ENCODE measurements at regions not wholly inside any gene's neighbourhood (a gene's known extent, or its start where the extent isn't known, plus 50 kb on each side); places are given as distances from the start of the nearest gene placed in this dataset.
"Not testable (repeated sequence)": the region's sequence is repeated elsewhere in the genome, so short reads cannot be mapped to it uniquely, and the experiment has no call there.

DNA sequence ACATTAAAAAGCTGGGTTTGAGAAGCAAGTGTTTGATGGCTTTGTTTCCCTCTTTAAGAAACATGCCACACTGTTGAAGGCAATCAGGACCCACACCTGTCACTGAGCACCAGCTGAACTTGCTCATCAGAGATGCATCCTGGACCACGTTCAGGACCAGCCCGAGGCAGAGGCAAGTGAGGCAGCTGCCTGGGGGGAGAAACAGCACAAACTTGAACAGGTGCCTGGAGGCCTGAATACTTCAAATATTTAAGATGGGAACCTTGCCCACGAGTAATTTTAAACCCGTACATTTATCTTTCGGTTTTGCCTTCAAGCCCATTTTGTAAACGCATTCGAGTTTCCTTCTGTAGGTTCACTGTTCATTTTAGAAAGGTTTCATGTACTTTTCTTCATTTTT, 421.3 kb downstream of the NYAP2 start:
- CTCF ChIA-PET, result no interaction called here
- Mint-ChIP-seq H3K36me3 (ENCODE audit: insufficient read depth, unreplicated experiment) (no peaks in the 10 kb centered on the region), H3K9me3 (ENCODE audit: unreplicated experiment) (no peaks in the 10 kb centered on the region), H3K27me3 (ENCODE audit: insufficient read depth, unreplicated experiment) (no peaks in the 10 kb centered on the region), H3K4me3 (ENCODE audit: unreplicated experiment) (no peak overlapping the region), H3K27ac (ENCODE audit: low read depth, unreplicated experiment) (no peak overlapping the region), H3K4me1 (ENCODE audit: insufficient read depth, unreplicated experiment) (no peaks in the 10 kb centered on the region)
- TF ChIP-seq, protein P1, sequence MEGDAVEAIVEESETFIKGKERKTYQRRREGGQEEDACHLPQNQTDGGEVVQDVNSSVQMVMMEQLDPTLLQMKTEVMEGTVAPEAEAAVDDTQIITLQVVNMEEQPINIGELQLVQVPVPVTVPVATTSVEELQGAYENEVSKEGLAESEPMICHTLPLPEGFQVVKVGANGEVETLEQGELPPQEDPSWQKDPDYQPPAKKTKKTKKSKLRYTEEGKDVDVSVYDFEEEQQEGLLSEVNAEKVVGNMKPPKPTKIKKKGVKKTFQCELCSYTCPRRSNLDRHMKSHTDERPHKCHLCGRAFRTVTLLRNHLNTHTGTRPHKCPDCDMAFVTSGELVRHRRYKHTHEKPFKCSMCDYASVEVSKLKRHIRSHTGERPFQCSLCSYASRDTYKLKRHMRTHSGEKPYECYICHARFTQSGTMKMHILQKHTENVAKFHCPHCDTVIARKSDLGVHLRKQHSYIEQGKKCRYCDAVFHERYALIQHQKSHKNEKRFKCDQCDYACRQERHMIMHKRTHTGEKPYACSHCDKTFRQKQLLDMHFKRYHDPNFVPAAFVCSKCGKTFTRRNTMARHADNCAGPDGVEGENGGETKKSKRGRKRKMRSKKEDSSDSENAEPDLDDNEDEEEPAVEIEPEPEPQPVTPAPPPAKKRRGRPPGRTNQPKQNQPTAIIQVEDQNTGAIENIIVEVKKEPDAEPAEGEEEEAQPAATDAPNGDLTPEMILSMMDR (IDR thresholded peaks at IDR 0.05; ENCODE audit: unreplicated experiment), result no peak
- intact Hi-C loops (cut with micrococcal nuclease), result no loop called here
- POLR2A ChIA-PET, result no interaction called here
- no TSS peak for BruUV-seq (replicated peaks)
- no peak for DNase-seq (ENCODE audit: unreplicated experiment)

DNA sequence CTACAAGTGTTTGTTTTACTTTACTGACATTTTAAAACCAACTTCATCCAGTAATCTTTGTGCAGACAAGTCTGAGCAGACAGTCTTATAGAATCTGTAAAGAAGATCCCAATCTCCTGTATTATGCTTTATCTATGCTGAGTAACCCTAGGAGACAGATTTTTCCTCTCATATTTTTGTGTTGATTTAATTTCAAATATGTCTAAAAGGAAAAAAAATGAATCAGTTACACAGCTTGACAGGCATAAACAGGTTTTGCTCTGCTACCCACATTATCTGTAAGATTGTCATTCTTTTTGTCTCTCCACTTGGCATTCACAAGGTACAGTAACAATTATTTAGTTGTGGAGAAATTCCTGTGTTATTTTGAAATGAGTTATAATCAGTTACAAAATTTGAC, 415.0 kb downstream of the NYAP2 start:
- Mint-ChIP-seq H3K27ac (ENCODE audit: low read depth, unreplicated experiment) (no peak overlapping the region), H3K27me3 (ENCODE audit: insufficient read depth, unreplicated experiment) (no peaks in the 10 kb centered on the region), H3K9me3 (ENCODE audit: unreplicated experiment) (no peaks in the 10 kb centered on the region), H3K36me3 (ENCODE audit: insufficient read depth, unreplicated experiment) (no peaks in the 10 kb centered on the region), H3K4me1 (ENCODE audit: insufficient read depth, unreplicated experiment) (no peaks in the 10 kb centered on the region), H3K4me3 (ENCODE audit: unreplicated experiment) (no peak overlapping the region)
- no peak for DNase-seq (ENCODE audit: unreplicated experiment)
- CTCF ChIA-PET, result no interaction called here
- no TSS peak for BruUV-seq (replicated peaks)
- POLR2A ChIA-PET, result interaction anchor here (1.0 kb wide), 1 partner anchor 79 kb away, joined by 3 read pairs; no protein-coding TSS in a partner anchor
- TF ChIP-seq, protein P1 (IDR thresholded peaks at IDR 0.05; ENCODE audit: unreplicated experiment), result no peak
- intact Hi-C loops (cut with micrococcal nuclease), result no loop called here

DNA sequence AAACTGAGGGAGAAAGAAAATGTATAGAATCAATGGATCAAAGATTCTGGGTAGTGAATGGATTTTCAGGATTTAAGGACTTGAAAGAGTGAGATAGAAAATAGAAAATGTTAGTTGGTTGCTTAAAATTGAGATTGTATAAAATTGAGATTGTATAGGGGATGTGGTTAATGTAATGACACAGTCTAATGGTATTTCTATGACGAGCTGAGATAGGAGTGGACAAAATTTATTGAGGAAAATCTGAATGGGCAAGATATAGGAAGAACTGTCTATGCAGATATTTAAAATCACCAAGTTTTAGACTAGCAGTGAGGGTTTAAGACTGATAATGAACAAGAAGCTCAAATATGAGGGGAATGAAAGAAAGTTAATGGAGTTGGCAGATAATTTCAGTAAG, 406.6 kb downstream of the NYAP2 start:
- H3K27me3 Mint-ChIP-seq (ENCODE audit: insufficient read depth, unreplicated experiment), result no peaks in the 10 kb centered on the region
- no peak overlapping the region for H3K27ac Mint-ChIP-seq (ENCODE audit: low read depth, unreplicated experiment)
- ChIA-PET POLR2A (no interaction called here), CTCF (no interaction called here)
- intact Hi-C loops (cut with micrococcal nuclease), result no loop called here
- no peak overlapping the region for H3K4me3 Mint-ChIP-seq (ENCODE audit: unreplicated experiment)
- TF ChIP-seq, protein P1 (IDR thresholded peaks at IDR 0.05; ENCODE audit: unreplicated experiment), result no peak
- no peaks in the 10 kb centered on the region for H3K9me3 Mint-ChIP-seq (ENCODE audit: unreplicated experiment)
- BruUV-seq (replicated peaks), result no TSS peak
- no peaks in the 10 kb centered on the region for H3K4me1 Mint-ChIP-seq (ENCODE audit: insufficient read depth, unreplicated experiment)
- H3K36me3 Mint-ChIP-seq (ENCODE audit: insufficient read depth, unreplicated experiment), result no peaks in the 10 kb centered on the region
- DNase-seq (ENCODE audit: unreplicated experiment), result no peak

DNA sequence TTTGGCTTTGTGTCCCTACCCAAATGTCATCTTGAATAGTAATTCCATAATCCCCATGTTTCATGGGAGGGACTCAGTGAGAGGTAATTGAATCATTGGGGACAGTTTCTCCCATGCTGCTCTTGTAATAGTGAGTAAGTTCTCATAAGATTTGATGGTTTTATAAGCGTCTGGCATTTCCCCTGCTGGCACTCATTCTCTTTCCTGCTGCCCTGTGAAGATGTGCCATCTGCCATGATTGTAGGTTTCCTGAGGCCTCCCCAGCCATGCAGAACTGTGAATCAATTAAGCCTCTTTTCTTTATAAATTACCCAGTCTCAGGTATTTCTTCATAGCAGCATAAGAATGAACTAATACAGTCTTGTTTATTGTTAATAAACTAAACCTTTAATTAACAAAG, 402.6 kb downstream of the NYAP2 start:
- H3K9me3 Mint-ChIP-seq (ENCODE audit: unreplicated experiment); BruUV-seq (replicated peaks); intact Hi-C loops (cut with micrococcal nuclease); H3K27ac Mint-ChIP-seq (ENCODE audit: low read depth, unreplicated experiment); H3K36me3 Mint-ChIP-seq (ENCODE audit: insufficient read depth, unreplicated experiment); CTCF ChIA-PET; H3K27me3 Mint-ChIP-seq (ENCODE audit: insufficient read depth, unreplicated experiment); H3K4me3 Mint-ChIP-seq (ENCODE audit: unreplicated experiment); POLR2A ChIA-PET; DNase-seq (ENCODE audit: unreplicated experiment); H3K4me1 Mint-ChIP-seq (ENCODE audit: insufficient read depth, unreplicated experiment): not testable (repeated sequence)

DNA sequence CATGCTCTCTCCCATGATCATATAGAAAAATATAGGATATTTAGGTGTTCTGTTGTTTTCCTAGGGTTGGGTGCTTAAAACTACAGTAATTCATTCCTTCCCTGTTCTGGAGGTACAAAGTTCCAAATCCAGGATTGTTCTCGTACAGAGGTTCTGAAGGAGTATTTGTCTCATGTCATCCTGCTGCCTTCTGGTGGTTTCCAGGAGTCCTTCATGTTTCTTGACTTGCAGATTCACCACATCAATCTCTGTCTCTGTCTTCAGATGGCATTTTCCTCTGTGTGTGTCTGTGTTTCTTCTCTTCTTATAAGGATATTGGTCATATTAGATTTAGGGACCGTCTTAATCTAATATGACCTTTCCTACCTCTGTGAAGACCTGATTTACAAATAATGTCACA, 397.9 kb downstream of the NYAP2 start:
- Mint-ChIP-seq H3K4me1 (ENCODE audit: insufficient read depth, unreplicated experiment) (no peaks in the 10 kb centered on the region), H3K4me3 (ENCODE audit: unreplicated experiment) (no peak overlapping the region), H3K9me3 (ENCODE audit: unreplicated experiment) (no peaks in the 10 kb centered on the region), H3K27me3 (ENCODE audit: insufficient read depth, unreplicated experiment) (no peaks in the 10 kb centered on the region), H3K27ac (ENCODE audit: low read depth, unreplicated experiment) (no peak overlapping the region), H3K36me3 (ENCODE audit: insufficient read depth, unreplicated experiment) (no peaks in the 10 kb centered on the region)
- no TSS peak for BruUV-seq (replicated peaks)
- intact Hi-C loops (cut with micrococcal nuclease), result no loop called here
- ChIA-PET POLR2A (no interaction called here), CTCF (interaction anchor here (0.5 kb wide), 1 partner anchor 93 kb away, joined by 3 read pairs; no protein-coding TSS in a partner anchor)
- TF ChIP-seq, protein P1 (IDR thresholded peaks at IDR 0.05; ENCODE audit: unreplicated experiment), result no peak
- no peak for DNase-seq (ENCODE audit: unreplicated experiment)

All from MCF 10A (cell line).